GM23338 (cell line): ENCODE measurements at regions not wholly inside any gene's neighbourhood (a gene's known extent, or its start where the extent isn't known, plus 50 kb on each side); places are given as distances from the start of the nearest gene placed in this dataset.

Source experiments
- ATAC-seq: fragments of 200-7000 bp; cut with Tn5 transposase; 3 replicates; pipeline ENCODE4 v1.9.1; 2020
- DNase-seq: peaks from one replicate; pipeline ENCODE4 v3.0.0-alpha.2; 2015; ENCODE audit warnings: low spot score
- H2AFZ ChIP-seq: fragments of 200-600 bp; sonication (generic); 2 replicates; pipeline ENCODE4 v1.8.0; 2016; ENCODE audit warnings: antibody characterized with exemption, mild to moderate bottlenecking, moderate library complexity
- H3F3A ChIP-seq: fragments of 200-600 bp; sonication (generic); replicated peaks from 2 replicates; pipeline ENCODE4 v1.8.0; 2017; ENCODE audit warnings: antibody characterized with exemption, mixed run types, low read depth
- H3K27ac ChIP-seq: fragments of 200-600 bp; sonication (generic); 2 replicates; pipeline ENCODE4 v1.6.1; 2016; ENCODE audit warnings: low read depth
- H3K27me3 ChIP-seq: fragments of 200-600 bp; sonication (generic); 2 replicates; pipeline ENCODE4 v1.8.0; 2016; ENCODE audit warnings: mild to moderate bottlenecking, mixed run types, moderate library complexity; ENCODE audit not compliant: insufficient read depth
- H3K36me3 ChIP-seq: fragments of 200-600 bp; sonication (generic); 2 replicates; pipeline ENCODE4 v1.8.0; 2016; ENCODE audit warnings: mild to moderate bottlenecking; ENCODE audit not compliant: insufficient read depth
- H3K4me1 ChIP-seq: fragments of 200-600 bp; sonication (generic); 2 replicates; pipeline ENCODE4 v1.8.0; 2016; ENCODE audit warnings: mild to moderate bottlenecking, moderate library complexity; ENCODE audit not compliant: insufficient read depth
- H3K4me2 ChIP-seq: fragments of 200-600 bp; sonication (generic); 2 replicates; pipeline ENCODE4 v1.7.1; 2017; ENCODE audit warnings: mixed run types
- H3K4me3 ChIP-seq: fragments of 200-600 bp; sonication (generic); 2 replicates; pipeline ENCODE4 v1.6.1; 2016; ENCODE audit warnings: mixed run types
- H3K79me2 ChIP-seq: fragments of 200-600 bp; sonication (generic); replicated peaks from 2 replicates; pipeline ENCODE4 v1.8.0; 2017; ENCODE audit warnings: mild to moderate bottlenecking; ENCODE audit not compliant: insufficient read depth
- H3K9me2 ChIP-seq: fragments of 200-600 bp; sonication (generic); 2 replicates; pipeline ENCODE4 v1.8.0; 2017; ENCODE audit not compliant: insufficient read depth
- H4K20me1 ChIP-seq: fragments of 200-600 bp; sonication (generic); replicated peaks from 2 replicates; pipeline ENCODE4 v1.8.0; 2017; ENCODE audit warnings: mild to moderate bottlenecking; ENCODE audit not compliant: insufficient read depth
- H3K27ac Mint-ChIP-seq: 2 replicates; pipeline ENCODE4 v1.8.0; 2020; ENCODE audit warnings: inconsistent platforms, mild to moderate bottlenecking, moderate library complexity, mixed read lengths
- H3K27me3 Mint-ChIP-seq: 3 replicates; pipeline ENCODE4 v1.8.0; 2022; ENCODE audit warnings: low read depth, mild to moderate bottlenecking, moderate library complexity, mixed read lengths, inconsistent platforms; ENCODE audit not compliant: insufficient read depth, poor library complexity
- H3K36me3 Mint-ChIP-seq: 3 replicates; pipeline ENCODE4 v1.8.0; 2021; ENCODE audit warnings: low read depth, mild to moderate bottlenecking, inconsistent platforms, moderate library complexity, mixed read lengths
- H3K4me1 Mint-ChIP-seq: 3 replicates; pipeline ENCODE4 v1.8.0; 2020; ENCODE audit warnings: mild to moderate bottlenecking, inconsistent platforms, mixed read lengths
- H3K4me3 Mint-ChIP-seq: 3 replicates; pipeline ENCODE4 v1.8.0; 2021; ENCODE audit warnings: moderate library complexity, mild to moderate bottlenecking, inconsistent platforms, mixed read lengths
- H3K9me3 Mint-ChIP-seq: 3 replicates; pipeline ENCODE4 v1.8.0; 2020; ENCODE audit warnings: moderate library complexity, mild to moderate bottlenecking, inconsistent platforms, mixed read lengths
- CTCF ChIP-seq, 2 experiments: fragments of 200-600 bp in 1 of 2; sonication (generic) in 1 of 2; conservative IDR thresholded peaks; 2 replicates each; pipeline versions ENCODE4 v1.5.1 to v1.6.1; 2016 to 2017; ENCODE audit warnings: antibody characterized with exemption in 2 of 2, low read depth in 2 of 2, mild to moderate bottlenecking in 2 of 2, moderate library complexity in 1 of 2
- ETS1 ChIP-seq: IDR thresholded peaks from 2 replicates; pipeline ENCODE4 v1.6.1; 2016; ENCODE audit warnings: antibody characterized with exemption
- EZH2 ChIP-seq: fragments of 200-600 bp; sonication (generic); IDR thresholded peaks from one replicate; pipeline ENCODE4 v1.8.0; 2017; ENCODE audit warnings: antibody characterized with exemption, mild to moderate bottlenecking, low read depth; ENCODE audit not compliant: unreplicated experiment
- NANOG ChIP-seq: IDR thresholded peaks from 2 replicates; pipeline ENCODE4 v1.6.1; 2016; ENCODE audit warnings: antibody characterized with exemption, borderline replicate concordance
- POLR2AphosphoS5 ChIP-seq: IDR thresholded peaks from 2 replicates; pipeline ENCODE4 v1.6.1; 2016; ENCODE audit warnings: antibody characterized with exemption, low read depth
- ZNF114 ChIP-seq: fragments of 250-450 bp; sonication (Bioruptor Pico); IDR thresholded peaks from 2 replicates; pipeline ENCODE4 v1.5.0; 2020; ENCODE audit warnings: mild to moderate bottlenecking, moderate library complexity
- ZNF462 ChIP-seq: fragments of 250-450 bp; sonication (Bioruptor Pico); IDR thresholded peaks from 2 replicates; pipeline ENCODE4 v1.5.0; 2020; ENCODE audit warnings: mild to moderate bottlenecking, moderate library complexity

GRCh38 chr12:38137287-38137686, 179.3 kb upstream of the ALG10B start (continued):
- TF ChIP-seq ZNF462 (CRISPR knock-in tag) = no peak
- TF ChIP-seq CTCF (conservative IDR thresholded peaks at IDR 0.05; ENCODE audit: low read depth in 2 of 2) = no peak
- TF ChIP-seq ETS1 = no peak

- no peaks in the 10 kb centered on the region for H3K27me3 ChIP-seq
- peaks cover 3% of the 10 kb centered on the region for H3K27me3 Mint-ChIP-seq
- peaks cover 36% of the 10 kb centered on the region for H3K36me3 Mint-ChIP-seq
- peak; percentile 6 for DNase-seq
- no peaks in the 10 kb centered on the region for H3K79me2 ChIP-seq
- no peaks in the 10 kb centered on the region for H3K9me2 ChIP-seq
- no peak for ATAC-seq
- H3K27ac ChIP-seq = no peak overlapping the region
- no peaks in the 10 kb centered on the region for H3F3A ChIP-seq
- H3K36me3 ChIP-seq = no peaks in the 10 kb centered on the region
- H3K4me2 ChIP-seq = peak overlapping the region; percentile 67; the same call in 1 of the 2 replicates
- no peaks in the 10 kb centered on the region for H3K4me1 ChIP-seq
- H2AFZ ChIP-seq = no peak overlapping the region
- H3K27ac Mint-ChIP-seq = no peak overlapping the region
- H3K9me3 Mint-ChIP-seq = peaks cover 98% of the 10 kb centered on the region
- no peaks in the 10 kb centered on the region for H4K20me1 ChIP-seq
- peak overlapping the region; percentile 52 for H3K4me3 ChIP-seq
- H3K4me3 Mint-ChIP-seq = no peak overlapping the region
- no peaks in the 10 kb centered on the region; the same call in 2 of the 3 replicates for H3K4me1 Mint-ChIP-seq
- no peak for TF ChIP-seq NANOG
- no peak for TF ChIP-seq ZNF462 (CRISPR knock-in tag)
- no peak for TF ChIP-seq ZNF114 (CRISPR knock-in tag)
- TF ChIP-seq POLR2AphosphoS5 = no peak
- no peak for TF ChIP-seq EZH2
Observed at GRCh38 chr12:38137716-38138115, 178.9 kb upstream of the ALG10B start.
